ENCODE measurements at regions not wholly inside any gene's neighbourhood (a gene's known extent, or its start where the extent isn't known, plus 50 kb on each side); places are given as distances from the start of the nearest gene placed in this dataset.

DNA sequence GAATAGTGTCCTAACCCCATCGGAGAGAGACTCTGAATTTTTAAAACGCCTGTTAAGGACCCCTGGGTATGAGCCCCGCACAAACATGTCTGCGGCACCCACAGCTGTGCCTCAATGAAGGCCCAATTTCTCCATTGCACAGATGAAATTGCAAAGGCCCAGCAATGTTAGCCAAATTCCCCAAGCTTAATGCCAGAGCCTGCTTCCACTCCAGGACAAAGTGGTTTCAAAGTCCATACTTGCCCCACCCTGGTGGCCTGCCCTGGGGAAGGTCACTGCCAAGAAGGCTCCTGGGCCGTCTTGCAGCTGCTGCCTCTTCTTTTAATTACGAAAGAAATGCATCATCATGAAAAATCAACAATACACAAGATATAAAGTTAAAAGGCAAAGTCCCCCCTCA lies 1179.7 kb downstream of the VRK1 start:
- Histone ChIP-seq H3K36me3 (ENCODE audit: control insufficient read depth, insufficient read depth, low read length) (no peaks in the 10 kb centered on the region), H3K4me3 (ENCODE audit: low read depth, low read length) (no peak overlapping the region), H3K27me3 (replicated peaks; ENCODE audit: control insufficient read depth, insufficient read depth, low read length) (no peaks in the 10 kb centered on the region), H3K4me1 (no peaks in the 10 kb centered on the region), H3K9me3 (no peaks in the 10 kb centered on the region)
- Mint-ChIP-seq H3K36me3 (ENCODE audit: insufficient read depth, unreplicated experiment) (no peaks in the 10 kb centered on the region), H3K4me1 (ENCODE audit: low read depth, unreplicated experiment) (no peaks in the 10 kb centered on the region), H3K4me3 (ENCODE audit: unreplicated experiment) (no peak overlapping the region), H3K9me3 (ENCODE audit: unreplicated experiment) (no peaks in the 10 kb centered on the region), H3K27me3 (ENCODE audit: insufficient read depth, unreplicated experiment) (no peaks in the 10 kb centered on the region), H3K27ac (ENCODE audit: unreplicated experiment) (no peak overlapping the region)
- no peak for DNase-seq
- CTCF ChIA-PET: no interaction called here
- no TSS peak for BruUV-seq (replicated peaks)
- TF ChIP-seq, protein P1, sequence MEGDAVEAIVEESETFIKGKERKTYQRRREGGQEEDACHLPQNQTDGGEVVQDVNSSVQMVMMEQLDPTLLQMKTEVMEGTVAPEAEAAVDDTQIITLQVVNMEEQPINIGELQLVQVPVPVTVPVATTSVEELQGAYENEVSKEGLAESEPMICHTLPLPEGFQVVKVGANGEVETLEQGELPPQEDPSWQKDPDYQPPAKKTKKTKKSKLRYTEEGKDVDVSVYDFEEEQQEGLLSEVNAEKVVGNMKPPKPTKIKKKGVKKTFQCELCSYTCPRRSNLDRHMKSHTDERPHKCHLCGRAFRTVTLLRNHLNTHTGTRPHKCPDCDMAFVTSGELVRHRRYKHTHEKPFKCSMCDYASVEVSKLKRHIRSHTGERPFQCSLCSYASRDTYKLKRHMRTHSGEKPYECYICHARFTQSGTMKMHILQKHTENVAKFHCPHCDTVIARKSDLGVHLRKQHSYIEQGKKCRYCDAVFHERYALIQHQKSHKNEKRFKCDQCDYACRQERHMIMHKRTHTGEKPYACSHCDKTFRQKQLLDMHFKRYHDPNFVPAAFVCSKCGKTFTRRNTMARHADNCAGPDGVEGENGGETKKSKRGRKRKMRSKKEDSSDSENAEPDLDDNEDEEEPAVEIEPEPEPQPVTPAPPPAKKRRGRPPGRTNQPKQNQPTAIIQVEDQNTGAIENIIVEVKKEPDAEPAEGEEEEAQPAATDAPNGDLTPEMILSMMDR (IDR thresholded peaks at IDR 0.05; ENCODE audit: insufficient read depth in 1 of 2, low read depth in 1 of 2, low read length in 1 of 2, severe bottlenecking in 1 of 2, unreplicated experiment in 1 of 2): no peak
- intact Hi-C loops (cut with micrococcal nuclease; ENCODE audit: unreplicated experiment): no loop called here
- POLR2A ChIA-PET: no interaction called here

DNA sequence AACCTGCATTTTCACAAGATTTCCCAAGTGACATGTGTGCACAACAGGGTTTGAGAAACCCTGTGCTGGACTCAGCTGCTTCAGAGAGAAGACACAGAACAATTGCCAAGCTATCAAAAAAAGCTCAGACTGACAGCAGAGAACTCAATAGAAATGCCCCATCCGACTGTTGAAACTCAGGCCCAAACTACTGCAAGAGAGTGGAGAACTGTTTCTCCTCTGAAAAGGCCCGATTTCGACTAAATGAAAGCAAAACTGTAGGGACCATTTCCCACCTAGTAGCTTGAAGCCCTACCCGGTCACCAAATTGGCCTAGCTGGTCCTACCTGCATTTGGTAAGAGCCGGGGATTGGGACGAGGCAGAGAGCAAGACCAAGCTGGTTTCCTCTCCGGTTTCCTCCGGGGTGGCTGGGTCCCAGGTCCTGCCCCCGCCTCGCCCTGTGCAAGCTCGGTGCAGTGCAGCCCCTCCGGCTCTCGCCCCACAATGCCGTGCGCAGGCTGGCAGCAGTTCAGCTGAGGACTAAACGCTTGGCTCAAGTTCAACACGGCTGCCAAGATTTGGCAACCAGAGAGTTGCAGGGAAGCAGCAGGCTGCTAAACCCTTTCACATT lies 1180.6 kb downstream of the VRK1 start:
- H3K36me3 Mint-ChIP-seq (ENCODE audit: insufficient read depth, unreplicated experiment): no peaks in the 10 kb centered on the region
- no peak overlapping the region for H3K4me3 Mint-ChIP-seq (ENCODE audit: unreplicated experiment)
- no peaks in the 10 kb centered on the region for H3K4me1 Mint-ChIP-seq (ENCODE audit: low read depth, unreplicated experiment)
- DNase-seq: no peak
- H3K27me3 Mint-ChIP-seq (ENCODE audit: insufficient read depth, unreplicated experiment): no peaks in the 10 kb centered on the region
- H3K27ac Mint-ChIP-seq (ENCODE audit: unreplicated experiment): no peak overlapping the region
- intact Hi-C loops (cut with micrococcal nuclease; ENCODE audit: unreplicated experiment): loop anchor here (1.0 kb wide), 1 partner anchor 1289 kb away; no protein-coding TSS in a partner anchor
- no peaks in the 10 kb centered on the region for H3K9me3 Mint-ChIP-seq (ENCODE audit: unreplicated experiment)
- Histone ChIP-seq H3K4me1 (no peaks in the 10 kb centered on the region), H3K9me3 (no peaks in the 10 kb centered on the region), H3K36me3 (ENCODE audit: control insufficient read depth, insufficient read depth, low read length) (no peaks in the 10 kb centered on the region), H3K27me3 (replicated peaks; ENCODE audit: control insufficient read depth, insufficient read depth, low read length) (no peaks in the 10 kb centered on the region), H3K4me3 (ENCODE audit: low read depth, low read length) (no peak overlapping the region)
- POLR2A ChIA-PET: no interaction called here
- BruUV-seq (replicated peaks): no TSS peak
- CTCF ChIA-PET: interaction anchor here (1.1 kb wide), 1 partner anchor 1289 kb away, joined by 8 read pairs; no protein-coding TSS in a partner anchor
- TF ChIP-seq, protein P1 (IDR thresholded peaks at IDR 0.05; ENCODE audit: insufficient read depth in 1 of 2, low read depth in 1 of 2, low read length in 1 of 2, severe bottlenecking in 1 of 2, unreplicated experiment in 1 of 2): no peak

DNA sequence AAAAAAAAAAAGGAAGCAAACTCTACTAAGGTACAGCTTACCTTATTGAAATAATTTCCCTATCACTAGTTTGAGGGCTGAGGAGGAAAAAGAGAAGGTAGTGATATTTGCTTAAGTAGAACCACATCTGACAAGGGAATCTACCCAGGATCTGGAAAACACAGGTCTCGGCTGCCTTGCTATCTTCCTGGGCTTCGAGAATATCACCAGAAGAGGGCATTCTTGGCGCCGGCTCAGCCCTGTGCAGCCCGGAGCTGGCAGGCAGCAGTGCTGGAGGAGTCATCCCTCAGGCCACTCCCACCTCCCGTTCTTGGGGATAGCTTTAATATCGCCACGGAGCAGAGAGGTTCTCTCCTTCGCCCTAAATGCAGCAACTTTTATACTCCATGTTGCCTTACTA lies 1181.2 kb downstream of the VRK1 start:
- intact Hi-C loops (cut with micrococcal nuclease; ENCODE audit: unreplicated experiment): loop anchor here (1.0 kb wide), 1 partner anchor 1288 kb away; no protein-coding TSS in a partner anchor

More for the DNA sequence above, 1181.2 kb downstream of the VRK1 start:
- Histone ChIP-seq H3K27me3 (replicated peaks; ENCODE audit: control insufficient read depth, insufficient read depth, low read length) (no peaks in the 10 kb centered on the region), H3K9me3 (no peaks in the 10 kb centered on the region), H3K36me3 (ENCODE audit: control insufficient read depth, insufficient read depth, low read length) (no peaks in the 10 kb centered on the region), H3K4me3 (ENCODE audit: low read depth, low read length) (no peak overlapping the region), H3K4me1 (no peaks in the 10 kb centered on the region)
- H3K4me3 Mint-ChIP-seq (ENCODE audit: unreplicated experiment): peak overlapping the region; percentile 29
- TF ChIP-seq, protein P1 (IDR thresholded peaks at IDR 0.05; ENCODE audit: insufficient read depth in 1 of 2, low read depth in 1 of 2, low read length in 1 of 2, severe bottlenecking in 1 of 2, unreplicated experiment in 1 of 2): peak in 1 of 2 experiments; percentile 29
- no TSS peak for BruUV-seq (replicated peaks)
- no peaks in the 10 kb centered on the region for H3K27me3 Mint-ChIP-seq (ENCODE audit: insufficient read depth, unreplicated experiment)
- no peaks in the 10 kb centered on the region for H3K4me1 Mint-ChIP-seq (ENCODE audit: low read depth, unreplicated experiment)
- no peaks in the 10 kb centered on the region for H3K36me3 Mint-ChIP-seq (ENCODE audit: insufficient read depth, unreplicated experiment)
- ChIA-PET CTCF (interaction anchor here (1.1 kb wide), 1 partner anchor 1288 kb away, joined by 8 read pairs; no protein-coding TSS in a partner anchor), POLR2A (no interaction called here)
- no peak overlapping the region for H3K27ac Mint-ChIP-seq (ENCODE audit: unreplicated experiment)
- peak; percentile 53 to 55 for DNase-seq
- no peaks in the 10 kb centered on the region for H3K9me3 Mint-ChIP-seq (ENCODE audit: unreplicated experiment)

All from Caco-2 (cell line).